Subcutaneous abdominal adipose tissue (tissue), 5 donors: ENCODE measurements at regions not wholly inside any gene's neighbourhood (a gene's known extent, or its start where the extent isn't known, plus 50 kb on each side); places are given as distances from the start of the nearest gene placed in this dataset.

ENCODE experiments used
- H3K27ac ChIP-seq: one replicate; pipeline ENCODE4 v1.7.0; 2013; ENCODE audit warnings: low read depth, mild to moderate bottlenecking, inconsistent platforms, low read length, moderate library complexity
- H3K27me3 ChIP-seq, 5 donors: one replicate each; pipeline ENCODE4 v1.7.0; 2013; ENCODE audit warnings: low read length in 5 of 5, inconsistent platforms in 1 of 5; ENCODE audit not compliant: control insufficient read depth in 5 of 5, insufficient read depth in 4 of 5
- H3K36me3 ChIP-seq, 5 donors: one replicate each; pipeline ENCODE4 v1.7.0; 2013; ENCODE audit warnings: low read length in 5 of 5; ENCODE audit not compliant: control insufficient read depth in 5 of 5, insufficient read depth in 5 of 5
- H3K4me1 ChIP-seq, 5 donors: one replicate each; pipeline ENCODE4 v1.7.0; 2013; ENCODE audit warnings: low read length in 5 of 5, mild to moderate bottlenecking in 3 of 5, moderate library complexity in 1 of 5; ENCODE audit not compliant: control insufficient read depth in 5 of 5, insufficient read depth in 5 of 5
- H3K4me3 ChIP-seq, 5 donors: one replicate each; pipeline ENCODE4 v1.7.0; 2013; ENCODE audit warnings: low read length in 5 of 5, low read depth in 1 of 5
- H3K9ac ChIP-seq, 5 donors: one replicate each; pipeline ENCODE4 v1.7.0; 2013; ENCODE audit warnings: low read length in 5 of 5, mild to moderate bottlenecking in 4 of 5, moderate library complexity in 3 of 5
- H3K9me3 ChIP-seq, 5 donors: one replicate each; pipeline ENCODE4 v1.7.0; 2013; ENCODE audit warnings: low read length in 5 of 5; ENCODE audit not compliant: control insufficient read depth in 5 of 5
- donor health status: healthy.
- donor health status: healthy.
- donor health status: healthy.
- donor health status: healthy.
- donor health status: healthy.

- Histone ChIP-seq H3K4me3 (no peak overlapping the region), H3K27me3 (peaks cover 0 to 41% (median 33%) of the 10 kb centered on the region in 5 donors), H3K27ac (no peak overlapping the region), H3K36me3 (no peaks in the 10 kb centered on the region), H3K4me1 (no peaks in the 10 kb centered on the region), H3K9ac (no peak overlapping the region), H3K9me3 (no peaks in the 10 kb centered on the region)
Measured at GRCh38 chr1:22261580-22261979, 118.7 kb upstream of the WNT4 start.

- Histone ChIP-seq H3K36me3 (no peaks in the 10 kb centered on the region), H3K4me1 (no peaks in the 10 kb centered on the region), H3K27ac (no peak overlapping the region), H3K9me3 (no peaks in the 10 kb centered on the region), H3K9ac (no peak overlapping the region), H3K27me3 (peaks cover 3 to 44% (median 33%) of the 10 kb centered on the region in 5 donors), H3K4me3 (no peak overlapping the region)
Measured at GRCh38 chr1:22262583-22262982, 119.7 kb upstream of the WNT4 start.

- H3K4me1 ChIP-seq, result no peaks in the 10 kb centered on the region
- no peaks in the 10 kb centered on the region for H3K36me3 ChIP-seq
- H3K9ac ChIP-seq, result no peak overlapping the region
- peaks cover 8 to 45% (median 37%) of the 10 kb centered on the region in 5 donors for H3K27me3 ChIP-seq
- no peak overlapping the region for H3K27ac ChIP-seq
- H3K9me3 ChIP-seq, result no peaks in the 10 kb centered on the region
- no peak overlapping the region for H3K4me3 ChIP-seq
Measured at GRCh38 chr1:22263359-22263758, 120.5 kb upstream of the WNT4 start.

- Histone ChIP-seq H3K9me3 (no peaks in the 10 kb centered on the region), H3K4me1 (no peaks in the 10 kb centered on the region), H3K4me3 (no peak overlapping the region), H3K27ac (no peak overlapping the region), H3K36me3 (no peaks in the 10 kb centered on the region), H3K27me3 (peaks cover 12 to 40% (median 29%) of the 10 kb centered on the region in 5 donors), H3K9ac (no peak overlapping the region)
Measured at GRCh38 chr1:22264464-22265341, 121.8 kb upstream of the WNT4 start.

- Histone ChIP-seq H3K27me3 (peaks cover 12 to 42% (median 29%) of the 10 kb centered on the region in 5 donors), H3K27ac (no peak overlapping the region), H3K9me3 (no peaks in the 10 kb centered on the region), H3K36me3 (no peaks in the 10 kb centered on the region), H3K9ac (no peak overlapping the region), H3K4me3 (no peak overlapping the region), H3K4me1 (no peaks in the 10 kb centered on the region)
Measured at GRCh38 chr1:22266141-22266540, 123.2 kb upstream of the WNT4 start.

GRCh38 chr1:22267413-22268175 lies 124.7 kb upstream of the WNT4 start:
- Histone ChIP-seq H3K36me3 (no peaks in the 10 kb centered on the region), H3K4me3 (no peak overlapping the region), H3K4me1 (no peaks in the 10 kb centered on the region), H3K27me3 (peaks cover 12 to 44% (median 26%) of the 10 kb centered on the region in 5 donors), H3K9me3 (no peaks in the 10 kb centered on the region), H3K9ac (no peak overlapping the region), H3K27ac (no peak overlapping the region)

GRCh38 chr1:22268327-22268726 lies 125.4 kb upstream of the WNT4 start:
- no peak overlapping the region for H3K27ac ChIP-seq
- H3K9ac ChIP-seq, result no peak overlapping the region
- no peaks in the 10 kb centered on the region for H3K36me3 ChIP-seq
- H3K4me3 ChIP-seq, result no peak overlapping the region
- H3K27me3 ChIP-seq, result peaks cover 12 to 39% (median 23%) of the 10 kb centered on the region in 5 donors
- no peaks in the 10 kb centered on the region for H3K4me1 ChIP-seq
- no peaks in the 10 kb centered on the region for H3K9me3 ChIP-seq

GRCh38 chr1:22271847-22272801 lies 129.2 kb upstream of the WNT4 start:
- Histone ChIP-seq H3K9me3 (no peaks in the 10 kb centered on the region), H3K27ac (no peak overlapping the region), H3K36me3 (no peaks in the 10 kb centered on the region), H3K4me3 (no peak overlapping the region), H3K4me1 (no peaks in the 10 kb centered on the region), H3K9ac (no peak overlapping the region), H3K27me3 (peaks cover 8 to 27% (median 21%) of the 10 kb centered on the region in 5 donors)

GRCh38 chr1:22273686-22274681 lies 131.1 kb upstream of the WNT4 start:
- H3K9me3 ChIP-seq, result no peaks in the 10 kb centered on the region
- H3K9ac ChIP-seq, result no peak overlapping the region
- H3K36me3 ChIP-seq, result no peaks in the 10 kb centered on the region
- peaks cover 6 to 25% (median 13%) of the 10 kb centered on the region in 5 donors for H3K27me3 ChIP-seq
- H3K4me1 ChIP-seq, result no peaks in the 10 kb centered on the region
- no peak overlapping the region for H3K27ac ChIP-seq
- H3K4me3 ChIP-seq, result no peak overlapping the region
